GM13977 (cell line): ENCODE measurements at regions not wholly inside any gene's neighbourhood (a gene's known extent, or its start where the extent isn't known, plus 50 kb on each side); places are given as distances from the start of the nearest gene placed in this dataset.

Source experiments
- DNase-seq: peaks from one replicate; pipeline ENCODE4 v3.0.0; 2012; ENCODE audit warnings: low spot score
- CTCF ChIP-seq: IDR thresholded peaks from 2 replicates; pipeline ENCODE4 v1.5.1; 2012; ENCODE audit warnings: mild to moderate bottlenecking, control low read depth; ENCODE audit not compliant: insufficient read depth; ENCODE audit errors: extremely low read depth, missing control alignments
- in situ Hi-C: fragments of 300-500 bp; cut with MboI; formaldehyde crosslinking; loops from one replicate; pipeline ENCODE4 v1.12.0; 2022; ENCODE audit warnings: low sequenced_read_pairs, low pct_unique_long_range_greater_than_20kb, mixed read lengths, inconsistent platforms; ENCODE audit not compliant: unreplicated experiment

- DNase-seq = no peak
- in situ Hi-C loops = no loop called here
- TF ChIP-seq CTCF = no peak
These were observed 421.9 kb upstream of the KCNN2 start for GRCh38 chr5:113939988-113940387.

DNA sequence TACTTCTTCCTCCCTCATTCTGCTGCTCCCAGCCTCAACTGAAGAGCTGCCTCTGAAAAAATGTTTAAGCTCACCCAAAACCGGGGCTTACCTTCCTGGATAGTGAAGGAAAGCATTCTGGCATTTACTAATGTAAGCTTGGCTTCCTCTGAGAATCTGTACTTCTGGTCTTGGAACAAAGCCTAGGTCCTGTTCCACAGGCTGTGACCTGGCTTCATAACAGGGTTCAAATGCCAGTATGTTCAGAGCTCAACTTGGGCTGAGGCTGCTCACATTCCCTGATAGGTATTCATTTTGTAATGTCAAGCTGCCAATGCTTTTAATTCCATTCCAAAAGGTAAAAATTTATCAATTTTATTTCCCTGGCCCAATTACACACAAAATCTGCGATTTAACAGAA, 411.7 kb upstream of the KCNN2 start:
- no peak for DNase-seq

DNA sequence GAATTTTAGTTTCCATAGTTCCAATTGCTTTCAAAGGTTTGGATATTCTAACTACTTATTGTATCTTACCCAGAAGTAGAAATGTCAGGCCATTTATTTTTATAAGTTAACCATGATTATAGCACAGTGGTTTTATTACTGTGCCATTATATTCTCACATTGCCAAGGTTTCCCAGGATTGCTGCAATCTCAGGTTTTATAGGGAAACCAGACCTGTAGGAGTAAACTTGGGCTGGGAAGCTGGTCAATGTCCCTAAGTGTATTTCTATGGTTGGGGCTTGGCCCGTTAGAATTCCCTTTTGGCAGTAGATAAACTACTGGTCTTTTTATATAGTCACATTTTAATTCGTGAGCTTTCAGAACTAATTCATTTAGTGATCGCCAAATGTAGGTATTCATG, 396.6 kb upstream of the KCNN2 start:
- TF ChIP-seq CTCF = no peak
- in situ Hi-C loops = no loop called here
- no peak for DNase-seq

More for the DNA sequence above, 411.7 kb upstream of the KCNN2 start:
- TF ChIP-seq CTCF = no peak
- in situ Hi-C loops = no loop called here

- in situ Hi-C loops = no loop called here
- no peak for DNase-seq
- TF ChIP-seq CTCF = no peak
These were observed 392.0 kb upstream of the KCNN2 start for GRCh38 chr5:113969901-113970300.

DNA sequence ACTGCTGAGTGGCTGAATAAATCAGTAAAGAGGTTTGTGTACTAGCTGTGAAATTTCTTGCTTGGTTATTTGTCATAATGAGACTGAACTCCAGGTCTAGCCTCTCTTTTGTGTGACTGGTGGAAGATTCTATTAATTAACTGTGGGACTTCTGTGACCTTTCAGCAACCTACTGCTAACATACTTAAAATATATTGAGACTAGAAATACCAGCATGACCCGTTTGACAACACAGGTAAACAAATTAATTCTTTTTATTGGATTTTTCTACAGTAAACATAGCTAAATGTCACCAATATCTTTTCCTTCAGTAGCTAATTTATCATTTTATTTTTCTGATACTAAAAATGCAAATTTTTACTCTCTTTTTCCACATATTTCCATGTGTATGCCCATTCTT, 390.4 kb upstream of the KCNN2 start:
- DNase-seq = no peak
- TF ChIP-seq CTCF = no peak
- in situ Hi-C loops = no loop called here

GRCh38 chr5:113974976-113975375, 386.9 kb upstream of the KCNN2 start:
- no peak for DNase-seq
- in situ Hi-C loops = no loop called here
- TF ChIP-seq CTCF = no peak

GRCh38 chr5:113984928-113985327, 376.9 kb upstream of the KCNN2 start:
- in situ Hi-C loops = no loop called here
- no peak for TF ChIP-seq CTCF
- no peak for DNase-seq
